ENCODE measurements at regions not wholly inside any gene's neighbourhood (a gene's known extent, or its start where the extent isn't known, plus 50 kb on each side); places are given as distances from the start of the nearest gene placed in this dataset.

- no peak for TF ChIP-seq CTCF (IDR thresholded peaks at IDR 0.05)
- TF ChIP-seq POLR2A (IDR thresholded peaks at IDR 0.05): no peak
- ATAC-seq (no peak), DNase-seq (no peak)
- Histone ChIP-seq H3K9me3 (no peaks in the 10 kb centered on the region), H3K27me3 (no peaks in the 10 kb centered on the region), H3K27ac (no peak overlapping the region), H3K4me1 (no peaks in the 10 kb centered on the region), H3K4me3 (no peak overlapping the region), H3K36me3 (replicated peaks in 1 of 2; ENCODE audit: insufficient read depth in 1 of 2, low read depth in 2 of 2) (no peaks in the 10 kb centered on the region)
- whole genome bisulfite sequencing, 2 donors: 33 to 50% methylated on average over 2 of the region's 2 CpGs
- intact Hi-C loops (cut with DNase I): no loop called here
Measured at GRCh38 chr13:78402708-78403400, 200.5 kb downstream of the POU4F1 start.

GRCh38 chr13:78401873-78402707, 201.3 kb downstream of the POU4F1 start:
- WGBS, 2 donors: 51 to 54% methylated on average over 7 of the region's 7 CpGs

GRCh38 chr13:78398743-78399410, 204.5 kb downstream of the POU4F1 start:
- no peaks in the 10 kb centered on the region for H3K36me3 ChIP-seq (replicated peaks in 1 of 2; ENCODE audit: insufficient read depth in 1 of 2, low read depth in 2 of 2)
- H3K9me3 ChIP-seq: no peaks in the 10 kb centered on the region
- no peak overlapping the region for H3K27ac ChIP-seq
- H3K4me1 ChIP-seq: no peaks in the 10 kb centered on the region
- ATAC-seq (no peak), DNase-seq (no peak)
- intact Hi-C loops (cut with DNase I): no loop called here
- H3K4me3 ChIP-seq: no peak overlapping the region
- H3K27me3 ChIP-seq: no peaks in the 10 kb centered on the region
- WGBS, 2 donors: 54 to 64% methylated on average over 4 of the region's 4 CpGs
- TF ChIP-seq CTCF (IDR thresholded peaks at IDR 0.05) (no peak), POLR2A (IDR thresholded peaks at IDR 0.05) (no peak)

More at GRCh38 chr13:78401873-78402707, 201.3 kb downstream of the POU4F1 start:
- H3K27me3 ChIP-seq: no peaks in the 10 kb centered on the region
- intact Hi-C loops (cut with DNase I): no loop called here
- DNase-seq (no peak), ATAC-seq (no peak)
- no peaks in the 10 kb centered on the region for H3K36me3 ChIP-seq (replicated peaks in 1 of 2; ENCODE audit: insufficient read depth in 1 of 2, low read depth in 2 of 2)
- H3K9me3 ChIP-seq: no peaks in the 10 kb centered on the region
- no peak for TF ChIP-seq POLR2A (IDR thresholded peaks at IDR 0.05)
- no peak for TF ChIP-seq CTCF (IDR thresholded peaks at IDR 0.05)
- H3K27ac ChIP-seq: no peak overlapping the region
- no peaks in the 10 kb centered on the region for H3K4me1 ChIP-seq
- H3K4me3 ChIP-seq: no peak overlapping the region

- no peak overlapping the region for H3K4me3 ChIP-seq
- TF ChIP-seq POLR2A (IDR thresholded peaks at IDR 0.05) (no peak), CTCF (IDR thresholded peaks at IDR 0.05) (no peak)
- H3K27ac ChIP-seq: no peak overlapping the region
- ATAC-seq (no peak), DNase-seq (no peak)
- intact Hi-C loops (cut with DNase I): no loop called here
- no peaks in the 10 kb centered on the region for H3K36me3 ChIP-seq (replicated peaks in 1 of 2; ENCODE audit: insufficient read depth in 1 of 2, low read depth in 2 of 2)
- WGBS, 2 donors: 42 to 50% methylated on average over 4 of the region's 4 CpGs
- H3K27me3 ChIP-seq: no peaks in the 10 kb centered on the region
- no peaks in the 10 kb centered on the region for H3K4me1 ChIP-seq
- H3K9me3 ChIP-seq: no peaks in the 10 kb centered on the region
Measured at GRCh38 chr13:78393286-78394142, 209.8 kb downstream of the POU4F1 start.

Data from body of pancreas (tissue), 4 donors.